HCT116 (cell line): ENCODE measurements at regions not wholly inside any gene's neighbourhood (a gene's known extent, or its start where the extent isn't known, plus 50 kb on each side); places are given as distances from the start of the nearest gene placed in this dataset.

Experiments
- ATAC-seq: fragments of 200-7000 bp; cut with Tn5 transposase; 2 replicates; pipeline ENCODE4 v1.9.1; 2020; ENCODE audit warnings: mild to moderate bottlenecking, moderate library complexity
- BruUV-seq: library from RNA; stranded (reverse); fragments of 400-500 nt; replicated peaks from 2 replicates; lab custom pipeline; 2021; lab: Mats Ljungman, UMichigan
- CTCF ChIA-PET: fragments of 300-600 bp; sonication (Branson Sonifier 250); formaldehyde crosslinking; loops from one replicate; lab custom pipeline; 2021; ENCODE audit warnings: antibody characterized with exemption; lab: Charles Lee
- POLR2A ChIA-PET: fragments of 300-600, 350-600 bp; sonication (Branson Sonifier 250); formaldehyde crosslinking; loops from one replicate; lab custom pipeline; 2021; ENCODE audit warnings: antibody characterized with exemption; lab: Charles Lee
- RAD21 ChIA-PET, 2 experiments: fragments of 300-600 bp; sonication (Branson Sonifier 250); formaldehyde crosslinking; loops; one replicate each; lab custom pipeline; 2023; ENCODE audit warnings: low total read pairs in 2 of 2; ENCODE audit not compliant: uncharacterized antibody in 2 of 2, unreplicated experiment in 2 of 2, low non-redundant PET in 1 of 2; lab: Charles Lee
- DNase-seq: peaks from one replicate; pipeline ENCODE4 v3.0.0-alpha.2; 2010; ENCODE audit warnings: low read depth, low spot score
- H2AFZ ChIP-seq: fragments of 200-600 bp; shearing (Covaris generic), sonication (generic); 2 replicates; pipeline ENCODE4 v1.6.1; 2017; ENCODE audit warnings: low read depth, mixed run types, mixed read lengths, antibody characterized with exemption, low read length; ENCODE audit not compliant: poor library complexity, severe bottlenecking
- H3K27ac ChIP-seq: 2 replicates; pipeline ENCODE4 v1.5.1; 2012; ENCODE audit warnings: low read depth, low read length
- H3K27me3 ChIP-seq: fragments of 200-600 bp; sonication (generic); 2 replicates; pipeline ENCODE4 v1.6.1; 2016; ENCODE audit warnings: mixed run types, low read length, mixed read lengths; ENCODE audit not compliant: insufficient read depth
- H3K36me3 ChIP-seq, 2 experiments: fragments of 200-500 bp in 1 of 2; fragments of 200-600 bp in 1 of 2; sonication (Bioruptor generic) in 1 of 2; sonication (generic) in 1 of 2; 2 replicates each; pipeline versions ENCODE4 v1.5.1 to v1.6.1; 2014 to 2016; ENCODE audit warnings: low read length in 2 of 2, inconsistent platforms in 1 of 2, mixed read lengths in 1 of 2, mixed run types in 1 of 2; ENCODE audit not compliant: insufficient read depth in 2 of 2, control insufficient read depth in 1 of 2
- H3K4me1 ChIP-seq, 2 experiments: fragments of 200-600 bp in 1 of 2; sonication (generic) in 1 of 2; 2 replicates each; pipeline versions ENCODE4 v1.5.1 to v1.6.1; 2012 to 2017; ENCODE audit warnings: low read length in 2 of 2, inconsistent platforms in 1 of 2, mild to moderate bottlenecking in 1 of 2, mixed read lengths in 1 of 2, mixed run types in 1 of 2, moderate library complexity in 1 of 2; ENCODE audit not compliant: insufficient read depth in 2 of 2, control insufficient read depth in 1 of 2
- H3K4me2 ChIP-seq: fragments of 200-600 bp; sonication (generic); 2 replicates; pipeline ENCODE4 v1.6.1; 2017; ENCODE audit warnings: mixed run types, low read length, mixed read lengths
- H3K4me3 ChIP-seq, 2 experiments: fragments of 200-600 bp in 1 of 2; sonication (generic) in 1 of 2; replicated peaks in 1 of 2; 2 replicates each; pipeline ENCODE4 v1.5.1; 2011 to 2016; ENCODE audit warnings: low read length in 2 of 2, control low read depth in 1 of 2, low read depth in 1 of 2, mild to moderate bottlenecking in 1 of 2, mixed read lengths in 1 of 2, mixed run types in 1 of 2
- H3K79me2 ChIP-seq: fragments of 200-600 bp; sonication (generic); 2 replicates; pipeline ENCODE4 v1.6.1; 2017; ENCODE audit warnings: mild to moderate bottlenecking, mixed run types, low read length, moderate library complexity, mixed read lengths; ENCODE audit not compliant: insufficient read depth
- H3K9ac ChIP-seq: fragments of 200-600 bp; sonication (generic); 2 replicates; pipeline ENCODE4 v1.6.1; 2016; ENCODE audit warnings: low read length, mixed read lengths
- H3K9me2 ChIP-seq: fragments of 200-600 bp; sonication (generic), shearing (Covaris generic); 2 replicates; pipeline ENCODE4 v1.6.1; 2017; ENCODE audit warnings: mixed run types, mild to moderate bottlenecking, moderate library complexity; ENCODE audit not compliant: insufficient read depth
- H3K9me3 ChIP-seq, 2 experiments: fragments of 200-500 bp in 1 of 2; fragments of 200-600 bp in 1 of 2; sonication (Bioruptor generic) in 1 of 2; sonication (generic) in 1 of 2; 2 replicates each; pipeline ENCODE4 v1.6.1; 2014 to 2017; ENCODE audit warnings: low read length in 2 of 2, mixed read lengths in 2 of 2, inconsistent platforms in 1 of 2, low read depth in 1 of 2, mild to moderate bottlenecking in 1 of 2, mixed run types in 1 of 2, moderate library complexity in 1 of 2; ENCODE audit not compliant: control insufficient read depth in 1 of 2, insufficient read depth in 1 of 2
- H4K20me1 ChIP-seq: fragments of 200-600 bp; sonication (generic), shearing (Covaris generic); 2 replicates; pipeline ENCODE4 v1.6.1; 2017; ENCODE audit warnings: mixed run types, mild to moderate bottlenecking, moderate library complexity; ENCODE audit not compliant: insufficient read depth
- CTCF ChIP-seq, 3 experiments: fragments of 200-600 bp in 1 of 3; sonication (generic) in 1 of 3; IDR thresholded peaks in 2 of 3; conservative IDR thresholded peaks in 1 of 3; 2 replicates each; pipeline ENCODE4 v1.5.1; 2012 to 2017; ENCODE audit warnings: low read depth in 2 of 3, low read length in 2 of 3, antibody characterized with exemption in 1 of 3, borderline replicate concordance in 1 of 3, control low read depth in 1 of 3, mild to moderate bottlenecking in 1 of 3, mixed read lengths in 1 of 3, mixed run types in 1 of 3, moderate library complexity in 1 of 3; ENCODE audit not compliant: insufficient read depth in 1 of 3
- EZH2 ChIP-seq: fragments of 200-600 bp; sonication (generic); IDR thresholded peaks from 2 replicates; pipeline ENCODE4 v1.6.1; 2017; ENCODE audit warnings: antibody characterized with exemption, mixed run types
- EZH2phosphoT487 ChIP-seq: fragments of 200-600 bp; IDR thresholded peaks from 2 replicates; pipeline ENCODE4 v1.6.1; 2018; ENCODE audit warnings: antibody characterized with exemption, borderline replicate concordance
- JUND ChIP-seq: IDR thresholded peaks from 2 replicates; pipeline ENCODE4 v1.6.1; 2012
- MAX ChIP-seq: IDR thresholded peaks from 2 replicates; pipeline ENCODE4 v1.6.1; 2012
- POLR2A ChIP-seq: IDR thresholded peaks from 2 replicates; pipeline ENCODE4 v1.7.0; 2011; ENCODE audit warnings: borderline replicate concordance; ENCODE audit not compliant: insufficient read depth, insufficient read length; ENCODE audit errors: extremely low read depth
- POLR2AphosphoS5 ChIP-seq: IDR thresholded peaks from 2 replicates; pipeline ENCODE4 v1.6.1; 2011; ENCODE audit warnings: mild to moderate bottlenecking, low read depth, low read length, moderate library complexity
- RAD21 ChIP-seq: IDR thresholded peaks from 2 replicates; pipeline ENCODE4 v1.6.1; 2012; ENCODE audit warnings: low read depth, mild to moderate bottlenecking
- SIN3A ChIP-seq: IDR thresholded peaks from 2 replicates; pipeline ENCODE4 v1.6.1; 2012; ENCODE audit warnings: low read depth
- SP1 ChIP-seq: IDR thresholded peaks from 2 replicates; pipeline ENCODE4 v1.6.1; 2012; ENCODE audit warnings: low read depth
- SRF ChIP-seq: IDR thresholded peaks from 2 replicates; pipeline ENCODE4 v1.6.1; 2012; ENCODE audit warnings: low read depth
- TCF7L2 ChIP-seq: IDR thresholded peaks from 2 replicates; pipeline ENCODE4 v1.7.0; 2011; ENCODE audit warnings: borderline replicate concordance, inconsistent platforms; ENCODE audit not compliant: insufficient read depth, insufficient read length; ENCODE audit errors: extremely low read depth
- YY1 ChIP-seq: IDR thresholded peaks from 2 replicates; pipeline ENCODE4 v1.6.1; 2011; ENCODE audit warnings: low read length, low read depth, moderate library complexity, mild to moderate bottlenecking; ENCODE audit not compliant: insufficient replicate concordance; ENCODE audit errors: extremely low read depth
- ZBTB33 ChIP-seq: IDR thresholded peaks from 2 replicates; pipeline ENCODE4 v1.6.1; 2011; ENCODE audit warnings: mild to moderate bottlenecking, low read length, moderate library complexity; ENCODE audit not compliant: insufficient replicate concordance; ENCODE audit errors: extremely low read depth
- intact Hi-C: fragments of 100-400 bp; cut with micrococcal nuclease; formaldehyde crosslinking; loops from 2 replicates; pipeline ENCODE4 v1.10.0; 2022

GRCh38 chr2:162934191-162934590 lies 95.6 kb upstream of the KCNH7 start:
- ChIA-PET RAD21 (no interaction called here), CTCF (no interaction called here), POLR2A (no interaction called here)
- H3K27ac ChIP-seq: no peak overlapping the region
- intact Hi-C loops: no loop called here
- TF ChIP-seq YY1: no peak
- TF ChIP-seq POLR2AphosphoS5: no peak
- no peak for TF ChIP-seq SRF
- TF ChIP-seq TCF7L2: no peak
- TF ChIP-seq EZH2phosphoT487: no peak
- no peaks in the 10 kb centered on the region for H3K79me2 ChIP-seq
- DNase-seq (no peak), ATAC-seq (no peak)
- no TSS peak for BruUV-seq
- no peaks in the 10 kb centered on the region for H3K36me3 ChIP-seq
- H3K4me1 ChIP-seq: no peaks in the 10 kb centered on the region
- no peak overlapping the region for H3K4me2 ChIP-seq
- H2AFZ ChIP-seq: no peak overlapping the region
- H3K27me3 ChIP-seq: no peaks in the 10 kb centered on the region
- no peak overlapping the region for H3K4me3 ChIP-seq
- no peaks in the 10 kb centered on the region for H4K20me1 ChIP-seq
- no peaks in the 10 kb centered on the region for H3K9me3 ChIP-seq
- no peaks in the 10 kb centered on the region for H3K9me2 ChIP-seq
- H3K9ac ChIP-seq: no peak overlapping the region

GRCh38 chr2:162932416-162932815 lies 93.8 kb upstream of the KCNH7 start:
- ChIA-PET RAD21 (no interaction called here), POLR2A (no interaction called here), CTCF (no interaction called here)
- no peaks in the 10 kb centered on the region for H3K79me2 ChIP-seq
- H3K9me3 ChIP-seq: no peaks in the 10 kb centered on the region
- no peak for TF ChIP-seq SIN3A
- no peak for TF ChIP-seq POLR2A
- TF ChIP-seq YY1: no peak
- no peak for TF ChIP-seq POLR2AphosphoS5
- TF ChIP-seq CTCF (IDR thresholded peaks at IDR 0.05 in 2 of 3, conservative IDR thresholded peaks at IDR 0.05 in 1 of 3; ENCODE audit: borderline replicate concordance in 1 of 3, insufficient read depth in 1 of 3, low read depth in 2 of 3, low read length in 2 of 3): no peak
- no peak for TF ChIP-seq SP1
- no peak for TF ChIP-seq MAX
- no peak for TF ChIP-seq RAD21
- no peak for TF ChIP-seq EZH2phosphoT487
- no peak for TF ChIP-seq ZBTB33
- no peak for TF ChIP-seq JUND
- TF ChIP-seq EZH2: no peak
- H3K27me3 ChIP-seq: no peaks in the 10 kb centered on the region
- ATAC-seq (no peak), DNase-seq (no peak)
- H2AFZ ChIP-seq: no peak overlapping the region
- H3K9ac ChIP-seq: no peak overlapping the region
- no peaks in the 10 kb centered on the region for H3K36me3 ChIP-seq
- no peak overlapping the region for H3K27ac ChIP-seq
- H3K4me3 ChIP-seq: no peak overlapping the region
- no peaks in the 10 kb centered on the region for H3K9me2 ChIP-seq
- H3K4me1 ChIP-seq: no peaks in the 10 kb centered on the region
- no TSS peak for BruUV-seq
- H4K20me1 ChIP-seq: no peaks in the 10 kb centered on the region
- H3K4me2 ChIP-seq: no peak overlapping the region
- intact Hi-C loops: no loop called here
